K562 (cell line): ENCODE measurements at regions not wholly inside any gene's neighbourhood (a gene's known extent, or its start where the extent isn't known, plus 50 kb on each side); places are given as distances from the start of the nearest gene placed in this dataset.
"Not testable (repeated sequence)": the region's sequence is repeated elsewhere in the genome, so short reads cannot be mapped to it uniquely, and the experiment has no call there.

Experiments
- ATAC-seq: fragments of 200-7000 bp; cut with Tn5 transposase; 3 replicates; pipeline ENCODE4 v1.9.1; 2020; ENCODE audit warnings: moderate library complexity
- BruUV-seq: library from RNA; stranded (reverse); fragments of 400-500 nt; replicated peaks from 2 replicates; lab custom pipeline; 2021; lab: Mats Ljungman, UMichigan
- CTCF ChIA-PET: fragments of 300-600 bp; formaldehyde crosslinking; extraction: SDS; loops from one replicate; lab custom pipeline; 2021; ENCODE audit warnings: low intra/inter-chr PET ratio; lab: Yijun Ruan, JAX
- POLR2A ChIA-PET: fragments of 300-600, 350-650 bp; sonication (Branson Sonifier 250); formaldehyde crosslinking; extraction: SDS; loops from one replicate; lab custom pipeline; 2021; ENCODE audit warnings: antibody characterized with exemption, inconsistent platforms; lab: Yijun Ruan, JAX
- DNase-seq, 4 experiments: peaks; one replicate each; pipeline versions ENCODE4 v3.0.0 to v3.0.0-alpha.2; 2011 to 2018; ENCODE audit warnings: low spot score in 3 of 4, mixed read lengths in 3 of 4; ENCODE audit errors: extremely low read depth in 1 of 4
- FAIRE-seq: peaks from 2 replicates; lab custom pipeline; 2011; peaks lifted over from hg19 to GRCh38; lab: Jason Lieb, UNC
- H2AFZ ChIP-seq: 2 replicates; pipeline ENCODE4 v1.6.0; 2011; ENCODE audit warnings: low read depth, low read length, control low read depth, inconsistent platforms
- H3K27ac ChIP-seq: fragments of 200-600 bp; 3 replicates; pipeline ENCODE4 v1.8.0; 2011; ENCODE audit warnings: low read depth, mild to moderate bottlenecking, control low read depth, inconsistent platforms, low read length, moderate library complexity, mixed read lengths; ENCODE audit errors: extremely low read depth
- H3K27me3 ChIP-seq, 2 experiments: fragments of 300-600 bp in 1 of 2; 2 replicates in 1 of 2; 3 replicates in 1 of 2; pipeline versions ENCODE4 v1.6.0 to v1.8.0; 2011; ENCODE audit warnings: inconsistent platforms in 2 of 2, low read length in 2 of 2, mild to moderate bottlenecking in 1 of 2, mixed read lengths in 1 of 2, moderate library complexity in 1 of 2; ENCODE audit not compliant: control insufficient read depth in 2 of 2, insufficient read depth in 2 of 2
- H3K36me3 ChIP-seq: fragments of 300-600 bp; 3 replicates; pipeline ENCODE4 v1.8.0; 2011; ENCODE audit warnings: mild to moderate bottlenecking, low read length, inconsistent platforms; ENCODE audit not compliant: control insufficient read depth, insufficient read depth
- H3K4me1 ChIP-seq, 2 experiments: fragments of 200-600 bp in 1 of 2; replicated peaks in 1 of 2; 2 replicates in 1 of 2; 3 replicates in 1 of 2; pipeline versions ENCODE4 v1.5.1 to v1.8.0; 2011; ENCODE audit warnings: inconsistent platforms in 2 of 2, low read length in 2 of 2, mild to moderate bottlenecking in 1 of 2, mixed read lengths in 1 of 2, moderate library complexity in 1 of 2; ENCODE audit not compliant: control insufficient read depth in 2 of 2, insufficient read depth in 2 of 2
- H3K4me2 ChIP-seq: 2 replicates; pipeline ENCODE4 v1.6.1; 2011; ENCODE audit warnings: low read length, control low read depth, inconsistent platforms, mixed read lengths; ENCODE audit not compliant: insufficient read depth
- H3K4me3 ChIP-seq: fragments of 200-600 bp; sonication (generic), shearing (Covaris generic); 2 replicates; pipeline ENCODE4 v1.5.1; 2016; ENCODE audit warnings: control low read depth, inconsistent platforms
- H3K79me2 ChIP-seq: fragments of 200-600 bp; 3 replicates; pipeline ENCODE4 v1.8.0; 2011; ENCODE audit warnings: low read length, inconsistent platforms; ENCODE audit not compliant: control insufficient read depth, insufficient read depth
- H3K9ac ChIP-seq, 2 experiments: 2 replicates each; pipeline versions ENCODE4 v1.6.0 to v1.6.1; 2011; ENCODE audit warnings: low read depth in 2 of 2, low read length in 2 of 2, control low read depth in 1 of 2, inconsistent platforms in 1 of 2, mild to moderate bottlenecking in 1 of 2, mixed read lengths in 1 of 2; ENCODE audit not compliant: insufficient read depth in 1 of 2
- H3K9me1 ChIP-seq: one replicate; pipeline ENCODE4 v1.6.0; 2011; ENCODE audit warnings: inconsistent platforms, mild to moderate bottlenecking, low read length, moderate library complexity; ENCODE audit not compliant: control insufficient read depth, insufficient read depth
- H3K9me3 ChIP-seq: replicated peaks from 2 replicates; pipeline ENCODE4 v1.5.1; 2011; ENCODE audit warnings: low read depth, low read length, inconsistent platforms; ENCODE audit not compliant: control insufficient read depth, insufficient read depth
- H4K20me1 ChIP-seq: replicated peaks from 2 replicates; pipeline ENCODE4 v1.6.1; 2011; ENCODE audit warnings: low read length, inconsistent platforms, mixed read lengths; ENCODE audit not compliant: control insufficient read depth, insufficient read depth
- ADNP ChIP-seq: fragments of 200-800 bp; sonication (Bioruptor generic); IDR thresholded peaks from 2 replicates; pipeline ENCODE4 v1.6.1; 2016; ENCODE audit warnings: missing genetic modification characterization, missing compliant biosample characterization
- BHLHE40 ChIP-seq: IDR thresholded peaks from 2 replicates; pipeline ENCODE4 v1.6.1; 2011; ENCODE audit warnings: low read length, improper control_type of control experiment
- BRD4 ChIP-seq: fragments of 200-600 bp; sonication (generic); IDR thresholded peaks from 2 replicates; pipeline ENCODE4 v1.6.1; 2017; ENCODE audit warnings: inconsistent platforms
- C11orf30 ChIP-seq: fragments of 450-650 bp; IDR thresholded peaks from 2 replicates; pipeline ENCODE4 v1.6.1; 2016; ENCODE audit warnings: low read depth, mild to moderate bottlenecking
- FOXJ3 ChIP-seq: sonication (generic); formaldehyde crosslinking; IDR thresholded peaks from 2 replicates; pipeline ENCODE4 v1.4.0; 2020; ENCODE audit warnings: mild to moderate bottlenecking, missing genetic modification reagents
- SIRT6 ChIP-seq: IDR thresholded peaks from one replicate; pipeline ENCODE4 v1.6.1; 2012; ENCODE audit warnings: low read depth, mild to moderate bottlenecking, control low read depth, inconsistent platforms, low read length, moderate library complexity
- SLC30A9 ChIP-seq: fragments of 250-450 bp; sonication (Bioruptor Pico); IDR thresholded peaks from 2 replicates; pipeline ENCODE4 v1.8.0; 2022; ENCODE audit warnings: mild to moderate bottlenecking, moderate library complexity
- SUPT5H ChIP-seq: fragments of 450-650 bp; IDR thresholded peaks from 2 replicates; pipeline ENCODE4 v1.6.1; 2016
- ZNF121 ChIP-seq: sonication (generic); formaldehyde crosslinking; conservative IDR thresholded peaks from 2 replicates; pipeline ENCODE4 v1.8.0; 2022; ENCODE audit warnings: missing genetic modification reagents
- ZNF445 ChIP-seq: fragments of 250-450 bp; sonication (Bioruptor Pico); IDR thresholded peaks from 2 replicates; pipeline ENCODE4 v1.4.0; 2020; ENCODE audit warnings: low read depth, mild to moderate bottlenecking, moderate library complexity
- ZNF551 ChIP-seq: fragments of 250-450 bp; sonication (Bioruptor Pico); IDR thresholded peaks from 2 replicates; pipeline ENCODE4 v1.5.0; 2021; ENCODE audit warnings: mild to moderate bottlenecking, moderate library complexity
- WGBS: fragments of 100-300 bp; shearing (Covaris generic); methylation state at CpG from one replicate; pipeline ENCODE4 v1.1.6; 2016; ENCODE audit warnings: low coverage, mixed read lengths; ENCODE audit not compliant: insufficient coverage; ENCODE audit errors: missing lambda C conversion rate; 5-methylcytosine and 5-hydroxymethylcytosine counted together
- in situ Hi-C: fragments of 300-500 bp; cut with MboI; formaldehyde crosslinking; loops from 4 replicates; pipeline ENCODE4 v1.15.0; 2018; ENCODE audit warnings: inconsistent platforms, mixed read lengths
- intact Hi-C: fragments of 100-400 bp; cut with micrococcal nuclease; formaldehyde crosslinking; loops from 2 replicates; pipeline ENCODE4 v1.14.2; 2022
- TF ChIP-seq, protein P1 (sequence below): fragments of 250-450 bp; sonication (Bioruptor Pico); IDR thresholded peaks from 2 replicates; pipeline ENCODE4 v1.8.0; 2022; ENCODE audit warnings: inconsistent platforms
- TF ChIP-seq, protein P2 (sequence below): sonication (generic); formaldehyde crosslinking; IDR thresholded peaks from 2 replicates; pipeline ENCODE4 v1.8.0; 2022; ENCODE audit warnings: mild to moderate bottlenecking, missing genetic modification reagents
- TF ChIP-seq, protein P3 (sequence below): fragments of 450-650 bp; conservative IDR thresholded peaks from 2 replicates; pipeline ENCODE4 v1.6.1; 2016; ENCODE audit warnings: missing genetic modification characterization, low read depth, mild to moderate bottlenecking, missing compliant biosample characterization, moderate library complexity

- H3K4me1 ChIP-seq, H3K4me2 ChIP-seq, CTCF ChIA-PET, H3K27ac ChIP-seq, H3K9me3 ChIP-seq, H3K79me2 ChIP-seq, H3K9ac ChIP-seq, H3K9me1 ChIP-seq, BruUV-seq, intact Hi-C loops, H2AFZ ChIP-seq, DNase-seq, ATAC-seq, in situ Hi-C loops, H3K36me3 ChIP-seq, H3K4me3 ChIP-seq, H4K20me1 ChIP-seq, FAIRE-seq: not testable (repeated sequence)
- peaks cover 37 to 46% of the 10 kb centered on the region in 2 experiments for H3K27me3 ChIP-seq
- POLR2A ChIA-PET, result interaction anchor here (0.5 to 1.6 kb wide), 5 partner anchors 8 to 1390 kb away, joined by 3 to 7 read pairs (median 3); no protein-coding TSS in a partner anchor
- 0 out of 2 replicates have a peak, but pooled peaks have one; percentile 1 for TF ChIP-seq ZNF121 (CRISPR knock-in tag)
- 10% methylated on average over 1 of the region's 2 CpGs for WGBS
Observed at GRCh38 chr3:11707084-11707483, 63.4 kb upstream of the VGLL4 start.

DNA sequence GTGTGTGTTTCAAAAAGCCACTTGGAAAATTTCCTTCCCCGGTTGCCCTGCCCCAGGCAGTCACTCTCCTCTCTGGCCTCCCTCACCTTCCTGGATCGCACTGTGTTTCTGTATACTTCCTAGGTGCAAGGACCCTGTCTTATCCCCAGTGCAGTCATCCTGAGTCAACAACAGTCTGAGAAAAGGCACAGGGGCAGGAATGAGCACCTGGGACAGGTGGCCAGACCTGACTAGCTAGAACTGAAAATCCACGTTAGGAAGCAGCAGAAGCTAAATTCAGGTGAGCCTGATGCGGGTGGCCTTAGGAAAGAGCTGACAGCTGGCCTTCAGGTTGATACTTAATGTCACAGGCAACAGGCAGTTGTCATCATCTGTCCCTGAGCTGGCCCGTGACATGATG, 62.9 kb upstream of the VGLL4 start:
- intact Hi-C loops (no loop called here), in situ Hi-C loops (no loop called here)
- H3K4me3 ChIP-seq, result no peak overlapping the region
- ATAC-seq, result no peak
- H3K4me2 ChIP-seq, result no peak overlapping the region
- H2AFZ ChIP-seq, result no peak overlapping the region
- H3K9ac ChIP-seq, result no peak overlapping the region
- H3K36me3 ChIP-seq, result no peaks in the 10 kb centered on the region
- no TSS peak for BruUV-seq
- H4K20me1 ChIP-seq, result no peaks in the 10 kb centered on the region
- CTCF ChIA-PET, result no interaction called here
- DNase-seq, result no peak
- WGBS, result 2% methylated on average over 5 of the region's 5 CpGs
- peaks cover 6% of the 10 kb centered on the region for H3K9me3 ChIP-seq
- peaks cover 0 to 5% of the 10 kb centered on the region in 2 experiments; a peak in 3 of 5 replicates for H3K4me1 ChIP-seq
- no peaks in the 10 kb centered on the region for H3K79me2 ChIP-seq
- H3K27ac ChIP-seq, result no peak overlapping the region
- peaks cover 36 to 41% of the 10 kb centered on the region in 2 experiments for H3K27me3 ChIP-seq
- no peak for FAIRE-seq
- POLR2A ChIA-PET, result interaction anchor here (0.6 to 1.6 kb wide), 3 partner anchors 10 to 1390 kb away, joined by 3 to 7 read pairs (median 4); no protein-coding TSS in a partner anchor
- no peaks in the 10 kb centered on the region for H3K9me1 ChIP-seq
- TF ChIP-seq SLC30A9 (CRISPR knock-in tag) (no peak), C11orf30 (no peak), SIRT6 (no peak), FOXJ3 (CRISPR knock-in tag) (no peak), ADNP (no peak), ZNF445 (no peak), SUPT5H (no peak), ZNF551 (CRISPR knock-in tag) (no peak), BRD4 (no peak), BHLHE40 (no peak)
- TF ChIP-seq, protein P1, sequence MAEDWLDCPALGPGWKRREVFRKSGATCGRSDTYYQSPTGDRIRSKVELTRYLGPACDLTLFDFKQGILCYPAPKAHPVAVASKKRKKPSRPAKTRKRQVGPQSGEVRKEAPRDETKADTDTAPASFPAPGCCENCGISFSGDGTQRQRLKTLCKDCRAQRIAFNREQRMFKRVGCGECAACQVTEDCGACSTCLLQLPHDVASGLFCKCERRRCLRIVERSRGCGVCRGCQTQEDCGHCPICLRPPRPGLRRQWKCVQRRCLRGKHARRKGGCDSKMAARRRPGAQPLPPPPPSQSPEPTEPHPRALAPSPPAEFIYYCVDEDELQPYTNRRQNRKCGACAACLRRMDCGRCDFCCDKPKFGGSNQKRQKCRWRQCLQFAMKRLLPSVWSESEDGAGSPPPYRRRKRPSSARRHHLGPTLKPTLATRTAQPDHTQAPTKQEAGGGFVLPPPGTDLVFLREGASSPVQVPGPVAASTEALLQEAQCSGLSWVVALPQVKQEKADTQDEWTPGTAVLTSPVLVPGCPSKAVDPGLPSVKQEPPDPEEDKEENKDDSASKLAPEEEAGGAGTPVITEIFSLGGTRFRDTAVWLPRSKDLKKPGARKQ (CRISPR knock-in tag), result no peak
- TF ChIP-seq, protein P2, sequence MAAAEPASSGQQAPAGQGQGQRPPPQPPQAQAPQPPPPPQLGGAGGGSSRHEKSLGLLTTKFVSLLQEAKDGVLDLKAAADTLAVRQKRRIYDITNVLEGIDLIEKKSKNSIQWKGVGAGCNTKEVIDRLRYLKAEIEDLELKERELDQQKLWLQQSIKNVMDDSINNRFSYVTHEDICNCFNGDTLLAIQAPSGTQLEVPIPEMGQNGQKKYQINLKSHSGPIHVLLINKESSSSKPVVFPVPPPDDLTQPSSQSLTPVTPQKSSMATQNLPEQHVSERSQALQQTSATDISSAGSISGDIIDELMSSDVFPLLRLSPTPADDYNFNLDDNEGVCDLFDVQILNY (CRISPR knock-in tag), result no peak
- TF ChIP-seq, protein P3, sequence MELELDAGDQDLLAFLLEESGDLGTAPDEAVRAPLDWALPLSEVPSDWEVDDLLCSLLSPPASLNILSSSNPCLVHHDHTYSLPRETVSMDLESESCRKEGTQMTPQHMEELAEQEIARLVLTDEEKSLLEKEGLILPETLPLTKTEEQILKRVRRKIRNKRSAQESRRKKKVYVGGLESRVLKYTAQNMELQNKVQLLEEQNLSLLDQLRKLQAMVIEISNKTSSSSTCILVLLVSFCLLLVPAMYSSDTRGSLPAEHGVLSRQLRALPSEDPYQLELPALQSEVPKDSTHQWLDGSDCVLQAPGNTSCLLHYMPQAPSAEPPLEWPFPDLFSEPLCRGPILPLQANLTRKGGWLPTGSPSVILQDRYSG (tag), result no peak
